ENCODE measurements at regions not wholly inside any gene's neighbourhood (a gene's known extent, or its start where the extent isn't known, plus 50 kb on each side); places are given as distances from the start of the nearest gene placed in this dataset.

DNA sequence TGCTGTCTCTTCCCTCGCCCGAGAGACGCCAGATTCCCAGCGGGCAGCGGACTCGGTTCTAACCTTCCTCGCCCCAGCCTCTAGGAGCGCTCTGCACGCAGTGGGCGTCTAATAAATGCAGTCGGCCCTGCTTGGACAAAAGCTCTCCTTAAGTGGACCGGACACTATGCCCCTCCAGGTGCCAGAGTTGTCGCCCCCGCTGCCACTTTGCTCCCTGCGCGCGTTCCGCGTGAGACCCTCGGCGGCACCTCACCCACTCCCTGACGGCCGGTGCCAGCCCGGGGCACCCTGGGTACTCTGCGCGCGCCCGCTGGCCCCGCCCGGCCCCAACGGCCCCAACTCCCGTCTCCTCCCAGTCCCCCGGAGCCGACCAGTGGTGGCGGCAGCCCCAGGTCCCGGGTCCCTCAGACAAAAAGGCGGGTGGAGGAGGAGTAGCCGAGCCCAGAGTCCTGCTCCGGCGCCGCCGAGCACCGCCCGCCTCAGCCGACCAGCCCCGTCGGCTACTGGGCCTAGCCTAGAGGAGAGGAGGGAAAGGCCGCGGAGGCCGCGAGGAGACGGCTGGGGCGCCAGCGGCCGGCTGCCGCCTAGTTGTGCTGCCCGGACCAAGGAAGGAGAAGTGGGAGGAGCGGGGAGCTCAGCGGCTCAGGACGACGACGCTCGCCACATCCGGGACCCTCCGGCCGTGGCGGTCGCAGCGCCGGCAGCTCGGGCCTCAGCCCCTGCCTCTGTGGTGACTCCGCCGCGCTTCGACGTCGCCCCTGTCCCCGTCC lies 123.0 kb downstream of the GOSR1 start (continued):
- TF ChIP-seq KIAA2018 (CRISPR knock-in tag; IDR thresholded peaks at IDR 0.05; ENCODE audit: borderline replicate concordance), result no peak
- TF ChIP-seq ARHGAP35 (CRISPR knock-in tag; IDR thresholded peaks at IDR 0.05; ENCODE audit: borderline replicate concordance), result peak; percentile 15; the same call in 1 of the 2 replicates
- TF ChIP-seq ZNF530 (CRISPR knock-in tag; IDR thresholded peaks at IDR 0.05; ENCODE audit: low read depth), result no peak
- TF ChIP-seq, protein P1, sequence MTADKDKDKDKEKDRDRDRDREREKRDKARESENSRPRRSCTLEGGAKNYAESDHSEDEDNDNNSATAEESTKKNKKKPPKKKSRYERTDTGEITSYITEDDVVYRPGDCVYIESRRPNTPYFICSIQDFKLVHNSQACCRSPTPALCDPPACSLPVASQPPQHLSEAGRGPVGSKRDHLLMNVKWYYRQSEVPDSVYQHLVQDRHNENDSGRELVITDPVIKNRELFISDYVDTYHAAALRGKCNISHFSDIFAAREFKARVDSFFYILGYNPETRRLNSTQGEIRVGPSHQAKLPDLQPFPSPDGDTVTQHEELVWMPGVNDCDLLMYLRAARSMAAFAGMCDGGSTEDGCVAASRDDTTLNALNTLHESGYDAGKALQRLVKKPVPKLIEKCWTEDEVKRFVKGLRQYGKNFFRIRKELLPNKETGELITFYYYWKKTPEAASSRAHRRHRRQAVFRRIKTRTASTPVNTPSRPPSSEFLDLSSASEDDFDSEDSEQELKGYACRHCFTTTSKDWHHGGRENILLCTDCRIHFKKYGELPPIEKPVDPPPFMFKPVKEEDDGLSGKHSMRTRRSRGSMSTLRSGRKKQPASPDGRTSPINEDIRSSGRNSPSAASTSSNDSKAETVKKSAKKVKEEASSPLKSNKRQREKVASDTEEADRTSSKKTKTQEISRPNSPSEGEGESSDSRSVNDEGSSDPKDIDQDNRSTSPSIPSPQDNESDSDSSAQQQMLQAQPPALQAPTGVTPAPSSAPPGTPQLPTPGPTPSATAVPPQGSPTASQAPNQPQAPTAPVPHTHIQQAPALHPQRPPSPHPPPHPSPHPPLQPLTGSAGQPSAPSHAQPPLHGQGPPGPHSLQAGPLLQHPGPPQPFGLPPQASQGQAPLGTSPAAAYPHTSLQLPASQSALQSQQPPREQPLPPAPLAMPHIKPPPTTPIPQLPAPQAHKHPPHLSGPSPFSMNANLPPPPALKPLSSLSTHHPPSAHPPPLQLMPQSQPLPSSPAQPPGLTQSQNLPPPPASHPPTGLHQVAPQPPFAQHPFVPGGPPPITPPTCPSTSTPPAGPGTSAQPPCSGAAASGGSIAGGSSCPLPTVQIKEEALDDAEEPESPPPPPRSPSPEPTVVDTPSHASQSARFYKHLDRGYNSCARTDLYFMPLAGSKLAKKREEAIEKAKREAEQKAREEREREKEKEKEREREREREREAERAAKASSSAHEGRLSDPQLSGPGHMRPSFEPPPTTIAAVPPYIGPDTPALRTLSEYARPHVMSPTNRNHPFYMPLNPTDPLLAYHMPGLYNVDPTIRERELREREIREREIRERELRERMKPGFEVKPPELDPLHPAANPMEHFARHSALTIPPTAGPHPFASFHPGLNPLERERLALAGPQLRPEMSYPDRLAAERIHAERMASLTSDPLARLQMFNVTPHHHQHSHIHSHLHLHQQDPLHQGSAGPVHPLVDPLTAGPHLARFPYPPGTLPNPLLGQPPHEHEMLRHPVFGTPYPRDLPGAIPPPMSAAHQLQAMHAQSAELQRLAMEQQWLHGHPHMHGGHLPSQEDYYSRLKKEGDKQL (CRISPR knock-in tag; IDR thresholded peaks at IDR 0.05; ENCODE audit: low read depth), result no peak
- TF ChIP-seq ZNF10 (CRISPR knock-in tag; IDR thresholded peaks at IDR 0.05; ENCODE audit: borderline replicate concordance, low read depth), result no peak
- peak; percentile 63; the same call in 1 of the 2 replicates for TF ChIP-seq ARID2 (CRISPR knock-in tag; IDR thresholded peaks at IDR 0.05; ENCODE audit: borderline replicate concordance)
- peak; percentile 91 for TF ChIP-seq ZMAT3 (CRISPR knock-in tag; conservative IDR thresholded peaks at IDR 0.05)
- no peak for TF ChIP-seq GATAD2A (CRISPR knock-in tag; IDR thresholded peaks at IDR 0.05)
- peak; percentile 51; the same call in 1 of the 2 replicates for TF ChIP-seq ARID5B (CRISPR knock-in tag; IDR thresholded peaks at IDR 0.05)
- TF ChIP-seq GZF1 (CRISPR knock-in tag; IDR thresholded peaks at IDR 0.05), result 0 out of 2 replicates have a peak, but pooled peaks have one; percentile 37
- no peak; the same call in 1 of the 2 replicates for TF ChIP-seq JUND (CRISPR knock-in tag; IDR thresholded peaks at IDR 0.05)
